Panc1 (cell line): ENCODE measurements at regions not wholly inside any gene's neighbourhood (a gene's known extent, or its start where the extent isn't known, plus 50 kb on each side); places are given as distances from the start of the nearest gene placed in this dataset.
"Not testable (repeated sequence)": the region's sequence is repeated elsewhere in the genome, so short reads cannot be mapped to it uniquely, and the experiment has no call there.

ENCODE experiments used
- ATAC-seq: fragments of 200-7000 bp; cut with Tn5 transposase; 2 replicates; pipeline ENCODE4 v1.9.1; 2020; ENCODE audit warnings: mild to moderate bottlenecking, moderate library complexity
- BruUV-seq: library from RNA; stranded (reverse); fragments of 400-500 nt; replicated peaks from 2 replicates; lab custom pipeline; 2021; lab: Mats Ljungman, UMichigan
- CTCF ChIA-PET: fragments of 300-600 bp; sonication (Branson Sonifier 250); formaldehyde crosslinking; loops from one replicate; lab custom pipeline; 2022; ENCODE audit warnings: antibody characterized with exemption; lab: Charles Lee
- POLR2A ChIA-PET: fragments of 300-600 bp; sonication (Branson Sonifier 250); formaldehyde crosslinking; loops from one replicate; lab custom pipeline; 2022; ENCODE audit warnings: antibody characterized with exemption; lab: Charles Lee
- DNase-seq: peaks from one replicate; pipeline ENCODE4 v3.0.0-alpha.2; 2010; ENCODE audit warnings: low read depth, low spot score
- H3K27ac ChIP-seq: 2 replicates; pipeline ENCODE4 v1.5.1; 2011; ENCODE audit warnings: mild to moderate bottlenecking, low read length, inconsistent platforms
- H3K27me3 ChIP-seq: fragments of 200-500 bp; sonication (Bioruptor generic); 2 replicates; pipeline ENCODE4 v1.6.0; 2014; ENCODE audit warnings: low read length, inconsistent platforms; ENCODE audit not compliant: control insufficient read depth, insufficient read depth
- H3K36me3 ChIP-seq: fragments of 200-500 bp; sonication (Bioruptor generic); 2 replicates; pipeline ENCODE4 v1.5.1; 2014; ENCODE audit warnings: inconsistent platforms, mild to moderate bottlenecking, low read length, moderate library complexity; ENCODE audit not compliant: control insufficient read depth, insufficient read depth
- H3K4me1 ChIP-seq: 2 replicates; pipeline ENCODE4 v1.5.1; 2011; ENCODE audit warnings: inconsistent platforms, mild to moderate bottlenecking, low read length, moderate library complexity; ENCODE audit not compliant: control insufficient read depth, insufficient read depth
- H3K4me3 ChIP-seq, 2 experiments: 2 replicates each; pipeline ENCODE4 v1.5.1; 2011 to 2012; ENCODE audit warnings: low read depth in 2 of 2, low read length in 2 of 2, mild to moderate bottlenecking in 2 of 2, inconsistent platforms in 1 of 2, moderate library complexity in 1 of 2
- H3K9me3 ChIP-seq: fragments of 200-500 bp; sonication (Bioruptor generic); 2 replicates; pipeline ENCODE4 v1.5.1; 2014; ENCODE audit warnings: low read depth, mild to moderate bottlenecking, inconsistent platforms, low read length, moderate library complexity; ENCODE audit not compliant: control insufficient read depth, insufficient read depth
- CTCF ChIP-seq: fragments of 450-650 bp; IDR thresholded peaks from 2 replicates; pipeline ENCODE4 v1.5.1; 2017; ENCODE audit warnings: mild to moderate bottlenecking
- POLR2AphosphoS5 ChIP-seq: IDR thresholded peaks from 2 replicates; pipeline ENCODE4 v1.6.1; 2012; ENCODE audit warnings: mild to moderate bottlenecking, low read depth, low read length, moderate library complexity
- REST ChIP-seq, 2 experiments: IDR thresholded peaks; 2 replicates each; pipeline ENCODE4 v1.6.1; 2011 to 2012; ENCODE audit warnings: low read depth in 2 of 2, control low read depth in 1 of 2, low read length in 1 of 2, mild to moderate bottlenecking in 1 of 2, moderate library complexity in 1 of 2; ENCODE audit not compliant: insufficient read depth in 1 of 2
- SIN3A ChIP-seq: IDR thresholded peaks from 2 replicates; pipeline ENCODE4 v1.6.1; 2012; ENCODE audit warnings: low read depth, mild to moderate bottlenecking, low read length, moderate library complexity, borderline replicate concordance; ENCODE audit not compliant: insufficient read depth
- TCF7L2 ChIP-seq: IDR thresholded peaks from 2 replicates; pipeline ENCODE4 v1.6.1; 2011; ENCODE audit warnings: mild to moderate bottlenecking, low read depth, low read length, inconsistent platforms
- in situ Hi-C: cut with HindIII; loops from 2 replicates; pipeline ENCODE4 v1.10.0; 2016; ENCODE audit warnings: low sequenced_read_pairs, low pct_unique_long_range_greater_than_20kb
- intact Hi-C: fragments of 100-400 bp; cut with micrococcal nuclease; formaldehyde crosslinking; loops from one replicate; pipeline ENCODE4 v1.10.0; 2022; ENCODE audit not compliant: unreplicated experiment

- Histone ChIP-seq H3K4me1 (no peaks in the 10 kb centered on the region), H3K27ac (no peak overlapping the region), H3K27me3 (no peaks in the 10 kb centered on the region), H3K36me3 (no peaks in the 10 kb centered on the region), H3K4me3 (no peak overlapping the region), H3K9me3 (no peaks in the 10 kb centered on the region)
- no TSS peak for BruUV-seq
- ATAC-seq (no peak), DNase-seq (no peak)
- intact Hi-C loops (no loop called here), in situ Hi-C loops (no loop called here)
- ChIA-PET POLR2A (no interaction called here), CTCF (no interaction called here)
- TF ChIP-seq TCF7L2 (no peak), SIN3A (no peak), CTCF (no peak), POLR2AphosphoS5 (no peak), REST (IDR thresholded peaks at IDR 0.05; ENCODE audit: insufficient read depth in 1 of 2, low read depth in 2 of 2, low read length in 1 of 2) (no peak)
Measured at GRCh38 chrX:39067866-39068265, 266.6 kb downstream of the MID1IP1 start.

GRCh38 chrX:39068634-39069033 is 267.4 kb downstream of the MID1IP1 start:
- intact Hi-C loops, H3K27ac ChIP-seq, H3K27me3 ChIP-seq, BruUV-seq, H3K4me1 ChIP-seq, POLR2A ChIA-PET, CTCF ChIA-PET, H3K4me3 ChIP-seq, DNase-seq, ATAC-seq, H3K9me3 ChIP-seq, in situ Hi-C loops, H3K36me3 ChIP-seq: not testable (repeated sequence)

GRCh38 chrX:39070009-39070408 is 268.8 kb downstream of the MID1IP1 start:
- H3K4me3 ChIP-seq = no peak overlapping the region
- in situ Hi-C loops (no loop called here), intact Hi-C loops (no loop called here)
- no peak overlapping the region for H3K27ac ChIP-seq
- no peak for DNase-seq
- ChIA-PET CTCF (interaction anchor here (0.6 kb wide), 1 partner anchor 137 kb away, joined by 4 read pairs; no protein-coding TSS in a partner anchor), POLR2A (no interaction called here)
- no peaks in the 10 kb centered on the region for H3K36me3 ChIP-seq
- BruUV-seq = no TSS peak
- H3K27me3 ChIP-seq = no peaks in the 10 kb centered on the region
- H3K9me3 ChIP-seq = no peaks in the 10 kb centered on the region
- H3K4me1 ChIP-seq = no peaks in the 10 kb centered on the region
- no peak for TF ChIP-seq TCF7L2
- no peak for TF ChIP-seq CTCF
- TF ChIP-seq SIN3A = no peak
- no peak for TF ChIP-seq POLR2AphosphoS5
- no peak for TF ChIP-seq REST (IDR thresholded peaks at IDR 0.05; ENCODE audit: insufficient read depth in 1 of 2, low read depth in 2 of 2, low read length in 1 of 2)
- no peak for ATAC-seq
